ENCODE measurements at regions not wholly inside any gene's neighbourhood (a gene's known extent, or its start where the extent isn't known, plus 50 kb on each side); places are given as distances from the start of the nearest gene placed in this dataset.

GRCh38 chr13:95502216-95502615 is 50.3 kb upstream of the CLDN10 start:
- no peak for DNase-seq
